ENCODE measurements at regions not wholly inside any gene's neighbourhood (a gene's known extent, or its start where the extent isn't known, plus 50 kb on each side); places are given as distances from the start of the nearest gene placed in this dataset.

DNA sequence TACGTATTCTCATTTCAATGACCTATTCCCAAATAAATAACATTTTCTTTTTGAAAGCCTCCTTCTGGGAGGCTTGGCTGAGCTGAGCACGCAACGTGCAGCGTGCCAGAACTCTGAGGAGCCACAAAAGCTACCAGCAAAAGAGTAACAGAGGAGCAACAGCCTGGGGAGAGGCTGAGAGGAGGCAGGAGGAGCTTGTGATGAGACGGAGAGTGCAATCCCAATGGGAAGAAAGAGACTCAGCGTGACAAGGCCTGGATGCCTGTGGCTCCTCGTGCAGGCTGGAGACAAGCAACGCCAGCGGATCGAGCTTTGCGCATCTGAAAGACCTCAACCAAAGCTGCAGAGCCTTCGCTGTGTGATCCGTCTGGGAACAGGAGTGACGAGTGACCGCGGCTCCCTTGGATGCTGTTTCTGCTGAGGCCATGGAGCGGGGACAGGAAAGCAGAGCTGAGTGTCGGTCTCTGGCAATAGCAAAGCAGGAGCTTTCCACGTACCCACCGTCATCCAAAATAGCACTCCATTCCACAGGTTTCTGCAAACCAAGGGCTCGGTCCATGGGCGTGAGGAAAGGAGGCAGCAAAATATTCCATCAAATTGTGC, 171.7 kb upstream of the PFKP start:
- Histone ChIP-seq H3K9me3 (ENCODE audit: control insufficient read depth in 2 of 3, insufficient read depth in 1 of 3, low read length in 3 of 3) (no peaks in the 10 kb centered on the region), H3K9ac (ENCODE audit: low read length in 3 of 3) (no peak overlapping the region), H3K36me3 (ENCODE audit: control insufficient read depth in 2 of 3, insufficient read depth in 3 of 3, low read length in 3 of 3) (no peaks in the 10 kb centered on the region), H3K4me1 (ENCODE audit: control insufficient read depth in 2 of 3, insufficient read depth in 2 of 3, low read depth in 1 of 3, low read length in 3 of 3) (no peaks in the 10 kb centered on the region), H3K27ac (ENCODE audit: low read depth in 2 of 2, low read length in 2 of 2) (no peak overlapping the region), H3K4me3 (ENCODE audit: low read length in 3 of 3) (no peak overlapping the region), H3K27me3 (ENCODE audit: control insufficient read depth, insufficient read depth, low read length) (no peaks in the 10 kb centered on the region)
- FAIRE-seq (no peak), DNase-seq (no peak)
- intact Hi-C loops (cut with DNase I): no loop called here
- TF ChIP-seq, protein P1, sequence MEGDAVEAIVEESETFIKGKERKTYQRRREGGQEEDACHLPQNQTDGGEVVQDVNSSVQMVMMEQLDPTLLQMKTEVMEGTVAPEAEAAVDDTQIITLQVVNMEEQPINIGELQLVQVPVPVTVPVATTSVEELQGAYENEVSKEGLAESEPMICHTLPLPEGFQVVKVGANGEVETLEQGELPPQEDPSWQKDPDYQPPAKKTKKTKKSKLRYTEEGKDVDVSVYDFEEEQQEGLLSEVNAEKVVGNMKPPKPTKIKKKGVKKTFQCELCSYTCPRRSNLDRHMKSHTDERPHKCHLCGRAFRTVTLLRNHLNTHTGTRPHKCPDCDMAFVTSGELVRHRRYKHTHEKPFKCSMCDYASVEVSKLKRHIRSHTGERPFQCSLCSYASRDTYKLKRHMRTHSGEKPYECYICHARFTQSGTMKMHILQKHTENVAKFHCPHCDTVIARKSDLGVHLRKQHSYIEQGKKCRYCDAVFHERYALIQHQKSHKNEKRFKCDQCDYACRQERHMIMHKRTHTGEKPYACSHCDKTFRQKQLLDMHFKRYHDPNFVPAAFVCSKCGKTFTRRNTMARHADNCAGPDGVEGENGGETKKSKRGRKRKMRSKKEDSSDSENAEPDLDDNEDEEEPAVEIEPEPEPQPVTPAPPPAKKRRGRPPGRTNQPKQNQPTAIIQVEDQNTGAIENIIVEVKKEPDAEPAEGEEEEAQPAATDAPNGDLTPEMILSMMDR (IDR thresholded peaks at IDR 0.05; ENCODE audit: borderline replicate concordance, extremely low read depth, insufficient read depth): no peak

DNA sequence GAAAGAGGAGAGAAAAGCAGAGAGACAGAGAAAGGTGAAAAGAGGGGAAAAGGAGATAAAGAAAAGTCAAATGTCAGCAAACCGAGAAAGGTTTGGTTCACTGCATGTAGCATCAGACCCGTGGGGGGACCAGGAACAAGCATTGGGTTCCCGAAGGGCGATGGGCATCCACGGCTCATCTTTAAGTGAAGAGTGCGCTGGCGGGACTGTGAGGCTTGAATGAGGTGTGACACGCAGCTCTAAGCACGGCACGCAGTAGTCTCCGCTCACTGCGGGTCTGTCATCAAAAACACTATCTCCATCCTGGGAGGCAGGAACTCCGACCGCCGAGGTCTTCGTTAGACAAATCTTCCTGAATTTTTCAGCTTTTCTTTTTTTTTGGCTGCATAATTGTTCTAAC, 173.4 kb upstream of the PFKP start:
- FAIRE-seq (no peak), DNase-seq (no peak)
- TF ChIP-seq, protein P1 (IDR thresholded peaks at IDR 0.05; ENCODE audit: borderline replicate concordance, extremely low read depth, insufficient read depth): no peak
- Histone ChIP-seq H3K4me3 (ENCODE audit: low read length in 3 of 3) (no peak overlapping the region), H3K36me3 (ENCODE audit: control insufficient read depth in 2 of 3, insufficient read depth in 3 of 3, low read length in 3 of 3) (no peaks in the 10 kb centered on the region), H3K4me1 (ENCODE audit: control insufficient read depth in 2 of 3, insufficient read depth in 2 of 3, low read depth in 1 of 3, low read length in 3 of 3) (no peaks in the 10 kb centered on the region), H3K9me3 (ENCODE audit: control insufficient read depth in 2 of 3, insufficient read depth in 1 of 3, low read length in 3 of 3) (no peaks in the 10 kb centered on the region), H3K27me3 (ENCODE audit: control insufficient read depth, insufficient read depth, low read length) (no peaks in the 10 kb centered on the region), H3K27ac (ENCODE audit: low read depth in 2 of 2, low read length in 2 of 2) (no peak overlapping the region), H3K9ac (ENCODE audit: low read length in 3 of 3) (no peak overlapping the region)
- intact Hi-C loops (cut with DNase I): no loop called here

DNA sequence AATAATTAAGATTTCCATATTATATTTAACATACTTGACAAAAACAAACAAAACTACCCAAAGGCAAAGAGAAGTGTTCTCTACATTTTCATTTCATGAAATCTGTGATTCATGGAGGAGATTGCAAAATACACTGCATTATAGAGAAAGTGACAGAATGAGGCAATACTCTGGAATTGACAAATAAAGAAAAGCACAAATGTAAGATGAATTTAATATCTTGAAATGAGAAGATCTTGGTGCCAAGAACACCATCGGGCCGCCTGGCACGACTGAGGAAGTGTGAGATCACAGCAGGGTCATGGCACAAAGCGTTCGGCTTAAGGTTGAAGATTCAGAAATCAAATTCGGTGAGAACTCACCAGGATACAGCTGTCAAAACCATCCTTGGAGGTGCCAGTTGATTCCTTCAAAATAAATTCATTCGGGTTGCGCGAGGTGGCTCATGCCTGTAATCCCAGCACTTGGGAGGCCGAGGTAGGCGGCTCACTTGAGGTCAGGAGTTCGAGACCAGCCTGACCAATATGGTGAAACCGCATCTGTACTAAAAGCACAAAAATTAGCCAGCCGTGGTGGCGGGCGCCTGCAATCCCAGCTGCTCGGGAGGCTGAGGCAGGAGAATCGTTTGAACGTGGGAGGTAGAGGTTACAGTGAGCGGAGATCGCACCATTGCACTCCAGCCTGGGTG, 174.0 kb upstream of the PFKP start:
- no peaks in the 10 kb centered on the region for H3K27me3 ChIP-seq (ENCODE audit: control insufficient read depth, insufficient read depth, low read length)
- H3K36me3 ChIP-seq (ENCODE audit: control insufficient read depth in 2 of 3, insufficient read depth in 3 of 3, low read length in 3 of 3): no peaks in the 10 kb centered on the region
- no peak overlapping the region for H3K9ac ChIP-seq (ENCODE audit: low read length in 3 of 3)
- FAIRE-seq (no peak), DNase-seq (no peak)
- TF ChIP-seq, protein P1 (IDR thresholded peaks at IDR 0.05; ENCODE audit: borderline replicate concordance, extremely low read depth, insufficient read depth): no peak
- no peak overlapping the region for H3K27ac ChIP-seq (ENCODE audit: low read depth in 2 of 2, low read length in 2 of 2)
- intact Hi-C loops (cut with DNase I): no loop called here
- no peaks in the 10 kb centered on the region for H3K9me3 ChIP-seq (ENCODE audit: control insufficient read depth in 2 of 3, insufficient read depth in 1 of 3, low read length in 3 of 3)
- H3K4me1 ChIP-seq (ENCODE audit: control insufficient read depth in 2 of 3, insufficient read depth in 2 of 3, low read depth in 1 of 3, low read length in 3 of 3): no peaks in the 10 kb centered on the region
- H3K4me3 ChIP-seq (ENCODE audit: low read length in 3 of 3): no peak overlapping the region

All from kidney (tissue), 13 donors.